B cell (primary cell): ENCODE measurements at regions not wholly inside any gene's neighbourhood (a gene's known extent, or its start where the extent isn't known, plus 50 kb on each side); places are given as distances from the start of the nearest gene placed in this dataset.

ENCODE experiments used
- ATAC-seq: fragments of 200-7000 bp; cut with Tn5 transposase; one replicate; pipeline ENCODE4 v1.10.0; 2021; ENCODE audit warnings: low read depth, mild to moderate bottlenecking, moderate number of reproducible peaks, moderate library complexity
- CTCF ChIA-PET: fragments of 350-600 bp; sonication (Branson Sonifier 250); formaldehyde crosslinking; loops from one replicate; lab custom pipeline; 2021; ENCODE audit warnings: antibody characterized with exemption, inconsistent platforms; lab: Charles Lee
- POLR2A ChIA-PET: fragments of 350-600 bp; sonication (Branson Sonifier 250); formaldehyde crosslinking; loops from one replicate; lab custom pipeline; 2021; ENCODE audit warnings: antibody characterized with exemption; lab: Charles Lee
- DNase-seq: peaks from one replicate; pipeline ENCODE4 v3.0.0; 2013
- H2AFZ ChIP-seq: 2 replicates; pipeline ENCODE4 v1.6.1; 2012; ENCODE audit warnings: mild to moderate bottlenecking, low read depth, low read length; ENCODE audit not compliant: insufficient read depth, poor library complexity, severe bottlenecking
- H3K27ac ChIP-seq, 2 donors: 1 replicate in 1 of 2; 2 replicates in 1 of 2; pipeline ENCODE4 v1.5.1; 2012 to 2013; ENCODE audit warnings: low read length in 2 of 2, mild to moderate bottlenecking in 2 of 2, moderate library complexity in 1 of 2
- H3K27me3 ChIP-seq, 4 experiments: fragments of 200-600 bp in 1 of 4; sonication (generic) in 1 of 4; replicated peaks in 1 of 4; 1 replicate in 2 of 4; 2 replicates in 2 of 4; pipeline versions ENCODE4 v1.6.1 to v1.7.0; 2013 to 2016; ENCODE audit warnings: low read length in 3 of 4, mild to moderate bottlenecking in 2 of 4, mixed read lengths in 1 of 4, moderate library complexity in 1 of 4; ENCODE audit not compliant: insufficient read depth in 4 of 4, control insufficient read depth in 3 of 4; ENCODE audit errors: control extremely low read depth in 1 of 4
- H3K36me3 ChIP-seq, 2 experiments: replicated peaks in 1 of 2; 1 replicate in 1 of 2; 2 replicates in 1 of 2; pipeline versions ENCODE4 v1.6.1 to v1.7.1; 2013; ENCODE audit warnings: low read length in 1 of 2; ENCODE audit not compliant: insufficient read depth in 2 of 2, control insufficient read depth in 1 of 2; ENCODE audit errors: control extremely low read depth in 1 of 2, extremely low read depth in 1 of 2
- H3K4me1 ChIP-seq, 2 donors: fragments of 200-600 bp in 1 of 2; sonication (generic) in 1 of 2; 1 replicate in 1 of 2; 2 replicates in 1 of 2; pipeline versions ENCODE4 v1.5.1 to v1.6.1; 2013 to 2017; ENCODE audit warnings: low read length in 2 of 2; ENCODE audit not compliant: control insufficient read depth in 2 of 2, insufficient read depth in 2 of 2
- H3K4me2 ChIP-seq: replicated peaks from 2 replicates; pipeline ENCODE3; 2012; ENCODE audit warnings: mild to moderate bottlenecking, low read depth, low read length; ENCODE audit not compliant: poor library complexity, severe bottlenecking
- H3K4me3 ChIP-seq, 5 experiments: fragments of 200-600 bp in 1 of 5; sonication (generic) in 1 of 5; 1 replicate in 3 of 5; 2 replicates in 2 of 5; pipeline versions ENCODE4 v1.5.1 to v1.7.0; 2011 to 2016; ENCODE audit warnings: low read length in 4 of 5, mild to moderate bottlenecking in 4 of 5, low read depth in 2 of 5, control low read depth in 1 of 5, moderate library complexity in 1 of 5; ENCODE audit not compliant: insufficient read depth in 1 of 5; ENCODE audit errors: control extremely low read depth in 1 of 5, extremely low read depth in 1 of 5
- H3K79me2 ChIP-seq: fragments of 200-600 bp; sonication (generic); one replicate; pipeline ENCODE4 v1.6.0; 2016; ENCODE audit warnings: low read length; ENCODE audit not compliant: control insufficient read depth, insufficient read depth
- H3K9ac ChIP-seq: fragments of 200-600 bp; sonication (generic); 2 replicates; pipeline ENCODE4 v1.6.1; 2017; ENCODE audit warnings: mild to moderate bottlenecking, low read length, moderate library complexity
- H3K9me3 ChIP-seq, 3 donors: one replicate each; pipeline versions ENCODE4 v1.6.1 to v1.7.1; 2013; ENCODE audit warnings: low read length in 2 of 3; ENCODE audit not compliant: control insufficient read depth in 2 of 3, insufficient read depth in 1 of 3; ENCODE audit errors: control extremely low read depth in 1 of 3
- H4K20me1 ChIP-seq: 2 replicates; pipeline ENCODE4 v1.6.0; 2012; ENCODE audit warnings: mild to moderate bottlenecking, low read length; ENCODE audit not compliant: insufficient read depth, control insufficient read depth, poor library complexity, severe bottlenecking
- H3K27ac Mint-ChIP-seq: one replicate; pipeline ENCODE4 v1.8.0; 2021; ENCODE audit warnings: mixed read lengths
- H3K27me3 Mint-ChIP-seq: one replicate; pipeline ENCODE4 v1.8.0; 2021; ENCODE audit warnings: mixed read lengths
- H3K4me1 Mint-ChIP-seq: one replicate; pipeline ENCODE4 v1.8.0; 2021; ENCODE audit warnings: mixed read lengths
- H3K4me3 Mint-ChIP-seq: one replicate; pipeline ENCODE4 v1.8.0; 2021; ENCODE audit warnings: mixed read lengths
- H3K9me3 Mint-ChIP-seq: one replicate; pipeline ENCODE4 v1.8.0; 2022; ENCODE audit warnings: mixed read lengths; ENCODE audit not compliant: insufficient read depth
- EZH2 ChIP-seq: IDR thresholded peaks from 2 replicates; pipeline ENCODE4 v1.6.1; 2012; ENCODE audit warnings: borderline replicate concordance, low read depth, mild to moderate bottlenecking, moderate library complexity, low read length; ENCODE audit not compliant: insufficient read depth, poor library complexity, severe bottlenecking
- WGBS: methylation state at CpG from one replicate; pipeline ENCODE4 v1.1.5; 2013; ENCODE audit warnings: missing lambda C conversion rate; ENCODE audit not compliant: insufficient coverage; 5-methylcytosine and 5-hydroxymethylcytosine counted together
- intact Hi-C: fragments of 100-400 bp; cut with micrococcal nuclease; formaldehyde crosslinking; loops from one replicate; pipeline ENCODE4 v1.10.0; 2022
- TF ChIP-seq, protein P1 (sequence below): fragments of 200-600 bp; IDR thresholded peaks from one replicate; pipeline ENCODE4 v1.8.0; 2022; ENCODE audit warnings: antibody characterized with exemption, mild to moderate bottlenecking

DNA sequence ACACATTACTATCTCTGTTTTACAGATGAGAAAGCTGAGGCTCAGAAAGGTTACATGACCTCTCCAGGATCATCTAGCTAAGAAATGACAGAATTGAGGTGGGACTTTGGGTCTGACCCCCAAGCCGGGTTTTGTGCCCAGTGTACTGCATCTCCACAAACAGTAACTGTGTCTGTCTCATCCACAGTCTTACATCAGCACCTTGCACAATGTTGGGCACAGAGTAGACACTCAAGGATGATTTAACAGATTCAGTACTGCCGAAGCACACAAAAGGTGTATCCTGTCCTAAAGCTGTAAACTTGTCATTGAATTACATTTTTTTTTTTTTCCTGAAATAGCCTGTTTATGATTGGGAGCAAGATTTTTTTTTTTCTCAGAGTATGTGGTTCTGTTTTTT is 84.8 kb downstream of the ADCYAP1 start:
- ChIA-PET CTCF (no interaction called here), POLR2A (no interaction called here)
- peaks cover 2% of the 10 kb centered on the region for H3K9me3 Mint-ChIP-seq
- intact Hi-C loops = no loop called here
- Histone ChIP-seq H3K27ac (no peak overlapping the region), H3K36me3 (no peaks in the 10 kb centered on the region), H4K20me1 (no peaks in the 10 kb centered on the region), H3K4me3 (no peak overlapping the region), H3K27me3 (no peaks in the 10 kb centered on the region), H2AFZ (no peak overlapping the region), H3K4me2 (no peak overlapping the region), H3K79me2 (no peaks in the 10 kb centered on the region), H3K9ac (no peak overlapping the region), H3K9me3 (peaks cover 0 to 3% (median 0%) of the 10 kb centered on the region in 3 donors), H3K4me1 (no peaks in the 10 kb centered on the region)
- H3K27ac Mint-ChIP-seq = no peak overlapping the region
- H3K4me1 Mint-ChIP-seq = no peaks in the 10 kb centered on the region
- H3K27me3 Mint-ChIP-seq = no peaks in the 10 kb centered on the region
- no peak for DNase-seq
- no peak for ATAC-seq
- TF ChIP-seq EZH2 = no peak
- TF ChIP-seq, protein P1, sequence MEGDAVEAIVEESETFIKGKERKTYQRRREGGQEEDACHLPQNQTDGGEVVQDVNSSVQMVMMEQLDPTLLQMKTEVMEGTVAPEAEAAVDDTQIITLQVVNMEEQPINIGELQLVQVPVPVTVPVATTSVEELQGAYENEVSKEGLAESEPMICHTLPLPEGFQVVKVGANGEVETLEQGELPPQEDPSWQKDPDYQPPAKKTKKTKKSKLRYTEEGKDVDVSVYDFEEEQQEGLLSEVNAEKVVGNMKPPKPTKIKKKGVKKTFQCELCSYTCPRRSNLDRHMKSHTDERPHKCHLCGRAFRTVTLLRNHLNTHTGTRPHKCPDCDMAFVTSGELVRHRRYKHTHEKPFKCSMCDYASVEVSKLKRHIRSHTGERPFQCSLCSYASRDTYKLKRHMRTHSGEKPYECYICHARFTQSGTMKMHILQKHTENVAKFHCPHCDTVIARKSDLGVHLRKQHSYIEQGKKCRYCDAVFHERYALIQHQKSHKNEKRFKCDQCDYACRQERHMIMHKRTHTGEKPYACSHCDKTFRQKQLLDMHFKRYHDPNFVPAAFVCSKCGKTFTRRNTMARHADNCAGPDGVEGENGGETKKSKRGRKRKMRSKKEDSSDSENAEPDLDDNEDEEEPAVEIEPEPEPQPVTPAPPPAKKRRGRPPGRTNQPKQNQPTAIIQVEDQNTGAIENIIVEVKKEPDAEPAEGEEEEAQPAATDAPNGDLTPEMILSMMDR = no peak
- no peak overlapping the region for H3K4me3 Mint-ChIP-seq
- 31% methylated on average over 2 of the region's 2 CpGs for WGBS

GRCh38 chr18:990197-990596 is 85.5 kb downstream of the ADCYAP1 start:
- peaks cover 2% of the 10 kb centered on the region for H3K9me3 Mint-ChIP-seq
- H3K27me3 Mint-ChIP-seq = no peaks in the 10 kb centered on the region
- Histone ChIP-seq H4K20me1 (no peaks in the 10 kb centered on the region), H2AFZ (no peak overlapping the region), H3K9ac (no peak overlapping the region), H3K36me3 (no peaks in the 10 kb centered on the region), H3K79me2 (no peaks in the 10 kb centered on the region), H3K9me3 (peaks cover 0 to 3% (median 0%) of the 10 kb centered on the region in 3 donors), H3K4me3 (no peak overlapping the region), H3K27ac (no peak overlapping the region), H3K4me2 (no peak overlapping the region), H3K4me1 (no peaks in the 10 kb centered on the region), H3K27me3 (no peaks in the 10 kb centered on the region)
- no peak for ATAC-seq
- ChIA-PET POLR2A (no interaction called here), CTCF (interaction anchor here (0.6 kb wide), 1 partner anchor 28 kb away, joined by 5 read pairs; no protein-coding TSS in a partner anchor)
- WGBS = no CpG with 5 or more reads among the region's 2 CpGs
- TF ChIP-seq, protein P1 = no peak
- TF ChIP-seq EZH2 = no peak
- no peak for DNase-seq
- intact Hi-C loops = no loop called here
- no peak overlapping the region for H3K27ac Mint-ChIP-seq
- no peak overlapping the region for H3K4me3 Mint-ChIP-seq
- H3K4me1 Mint-ChIP-seq = no peaks in the 10 kb centered on the region
